ENCODE measurements at regions not wholly inside any gene's neighbourhood (a gene's known extent, or its start where the extent isn't known, plus 50 kb on each side); places are given as distances from the start of the nearest gene placed in this dataset.

GRCh38 chr10:89963451-89964102, 262.2 kb downstream of the KIF20B start:
- Mint-ChIP-seq H3K36me3 (ENCODE audit: low read depth, unreplicated experiment) (no peaks in the 10 kb centered on the region), H3K9me3 (ENCODE audit: unreplicated experiment) (no peaks in the 10 kb centered on the region), H3K27me3 (ENCODE audit: unreplicated experiment) (peaks cover 1% of the 10 kb centered on the region), H3K27ac (ENCODE audit: unreplicated experiment) (no peak overlapping the region), H3K4me3 (ENCODE audit: unreplicated experiment) (no peak overlapping the region), H3K4me1 (ENCODE audit: unreplicated experiment) (no peaks in the 10 kb centered on the region)
- no peak for TF ChIP-seq CTCF (IDR thresholded peaks at IDR 0.05; ENCODE audit: unreplicated experiment)
- DNase-seq (ENCODE audit: low spot score): no peak

- Mint-ChIP-seq H3K4me3 (ENCODE audit: unreplicated experiment) (no peak overlapping the region), H3K9me3 (ENCODE audit: unreplicated experiment) (no peaks in the 10 kb centered on the region), H3K27ac (ENCODE audit: unreplicated experiment) (no peak overlapping the region), H3K27me3 (ENCODE audit: unreplicated experiment) (peaks cover 1% of the 10 kb centered on the region), H3K4me1 (ENCODE audit: unreplicated experiment) (no peaks in the 10 kb centered on the region), H3K36me3 (ENCODE audit: low read depth, unreplicated experiment) (no peaks in the 10 kb centered on the region)
- no peak for TF ChIP-seq CTCF (IDR thresholded peaks at IDR 0.05; ENCODE audit: unreplicated experiment)
- DNase-seq (ENCODE audit: low spot score): no peak
Observed at GRCh38 chr10:89966211-89966610, 264.8 kb downstream of the KIF20B start.

GRCh38 chr10:89973326-89973725, 271.9 kb downstream of the KIF20B start:
- DNase-seq (ENCODE audit: low spot score): no peak
- peaks cover under 1% of the 10 kb centered on the region for H3K9me3 Mint-ChIP-seq (ENCODE audit: unreplicated experiment)
- peaks cover 2% of the 10 kb centered on the region for H3K4me1 Mint-ChIP-seq (ENCODE audit: unreplicated experiment)
- no peak overlapping the region for H3K27ac Mint-ChIP-seq (ENCODE audit: unreplicated experiment)
- H3K27me3 Mint-ChIP-seq (ENCODE audit: unreplicated experiment): no peaks in the 10 kb centered on the region
- H3K4me3 Mint-ChIP-seq (ENCODE audit: unreplicated experiment): no peak overlapping the region
- TF ChIP-seq CTCF (IDR thresholded peaks at IDR 0.05; ENCODE audit: unreplicated experiment): no peak
- H3K36me3 Mint-ChIP-seq (ENCODE audit: low read depth, unreplicated experiment): no peaks in the 10 kb centered on the region

- Mint-ChIP-seq H3K27me3 (ENCODE audit: unreplicated experiment) (peaks cover 2% of the 10 kb centered on the region), H3K4me3 (ENCODE audit: unreplicated experiment) (no peak overlapping the region), H3K27ac (ENCODE audit: unreplicated experiment) (no peak overlapping the region), H3K36me3 (ENCODE audit: low read depth, unreplicated experiment) (no peaks in the 10 kb centered on the region), H3K4me1 (ENCODE audit: unreplicated experiment) (peaks cover 2% of the 10 kb centered on the region), H3K9me3 (ENCODE audit: unreplicated experiment) (peaks cover 3% of the 10 kb centered on the region)
- TF ChIP-seq CTCF (IDR thresholded peaks at IDR 0.05; ENCODE audit: unreplicated experiment): no peak
- DNase-seq (ENCODE audit: low spot score): no peak
Observed at GRCh38 chr10:89975071-89975470, 273.7 kb downstream of the KIF20B start.

- no peak for TF ChIP-seq CTCF (IDR thresholded peaks at IDR 0.05; ENCODE audit: unreplicated experiment)
- Mint-ChIP-seq H3K4me1 (ENCODE audit: unreplicated experiment) (peaks cover 2% of the 10 kb centered on the region), H3K4me3 (ENCODE audit: unreplicated experiment) (no peak overlapping the region), H3K9me3 (ENCODE audit: unreplicated experiment) (peaks cover 3% of the 10 kb centered on the region), H3K27me3 (ENCODE audit: unreplicated experiment) (peaks cover 2% of the 10 kb centered on the region), H3K27ac (ENCODE audit: unreplicated experiment) (no peak overlapping the region), H3K36me3 (ENCODE audit: low read depth, unreplicated experiment) (no peaks in the 10 kb centered on the region)
- no peak for DNase-seq (ENCODE audit: low spot score)
Observed at GRCh38 chr10:89975771-89976170, 274.4 kb downstream of the KIF20B start.

Data from endothelial cell (in vitro differentiated cells).